Colonic mucosa (tissue), 4 donors: ENCODE measurements at regions not wholly inside any gene's neighbourhood (a gene's known extent, or its start where the extent isn't known, plus 50 kb on each side); places are given as distances from the start of the nearest gene placed in this dataset.

Experiments used
- DNase-seq: peaks from one replicate; pipeline ENCODE4 v3.0.0-alpha.2; 2020
- H3K27ac ChIP-seq: fragments of 200-600 bp; one replicate; pipeline ENCODE4 v1.8.0; 2021
- H3K27me3 ChIP-seq: fragments of 200-600 bp; one replicate; pipeline ENCODE4 v1.8.0; 2021
- H3K36me3 ChIP-seq: fragments of 200-600 bp; one replicate; pipeline ENCODE4 v1.8.0; 2021
- H3K4me1 ChIP-seq: fragments of 200-600 bp; one replicate; pipeline ENCODE4 v1.8.0; 2021; ENCODE audit warnings: mild to moderate bottlenecking
- H3K4me3 ChIP-seq: fragments of 200-600 bp; one replicate; pipeline ENCODE4 v1.8.0; 2021
- H3K9ac ChIP-seq, 2 donors: one replicate each; pipeline ENCODE4 v1.7.0; 2013; ENCODE audit warnings: control low read depth in 2 of 2, low read depth in 2 of 2, low read length in 2 of 2
- H3K9me3 ChIP-seq: fragments of 200-600 bp; one replicate; pipeline ENCODE4 v1.8.0; 2021
- intact Hi-C: fragments of 100-400 bp; cut with DNase I; formaldehyde crosslinking; loops from one replicate; pipeline ENCODE4 v1.14.1; 2022
- TF ChIP-seq, protein P1 (sequence below): fragments of 200-600 bp; IDR thresholded peaks from one replicate; pipeline ENCODE4 v1.8.0; 2022; ENCODE audit warnings: antibody characterized with exemption, mild to moderate bottlenecking
- donor health status: healthy.
- donor health status: DM: no; HTN: no; CAD: no.
- donor health status: DM: no; HTN: no; CAD: no.

DNA sequence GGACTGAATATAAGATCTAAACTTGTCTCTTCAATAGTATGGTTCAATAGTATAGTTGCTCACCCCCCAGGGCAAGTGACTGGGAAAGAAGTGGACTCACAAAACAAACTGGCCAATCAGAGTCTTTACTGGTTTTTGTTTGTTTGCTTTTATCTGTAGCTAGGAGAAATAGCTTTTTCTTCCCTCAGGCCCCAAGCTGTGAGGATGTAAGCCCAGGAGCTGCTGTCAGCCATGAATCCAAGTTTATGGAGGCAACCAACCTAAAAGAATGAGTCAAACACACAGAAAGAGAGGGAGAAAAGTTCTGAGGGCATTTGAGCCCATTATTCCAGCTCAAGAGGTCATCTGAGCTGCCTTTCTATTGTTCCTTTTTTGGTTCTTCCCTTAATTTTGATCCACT is 375.3 kb downstream of the BCAT1 start:
- intact Hi-C loops = no loop called here
- DNase-seq = no peak
- Histone ChIP-seq H3K27ac (no peak overlapping the region), H3K36me3 (no peaks in the 10 kb centered on the region), H3K9me3 (no peaks in the 10 kb centered on the region), H3K27me3 (no peaks in the 10 kb centered on the region), H3K9ac (no peak overlapping the region), H3K4me3 (no peak overlapping the region), H3K4me1 (no peaks in the 10 kb centered on the region)
- TF ChIP-seq, protein P1, sequence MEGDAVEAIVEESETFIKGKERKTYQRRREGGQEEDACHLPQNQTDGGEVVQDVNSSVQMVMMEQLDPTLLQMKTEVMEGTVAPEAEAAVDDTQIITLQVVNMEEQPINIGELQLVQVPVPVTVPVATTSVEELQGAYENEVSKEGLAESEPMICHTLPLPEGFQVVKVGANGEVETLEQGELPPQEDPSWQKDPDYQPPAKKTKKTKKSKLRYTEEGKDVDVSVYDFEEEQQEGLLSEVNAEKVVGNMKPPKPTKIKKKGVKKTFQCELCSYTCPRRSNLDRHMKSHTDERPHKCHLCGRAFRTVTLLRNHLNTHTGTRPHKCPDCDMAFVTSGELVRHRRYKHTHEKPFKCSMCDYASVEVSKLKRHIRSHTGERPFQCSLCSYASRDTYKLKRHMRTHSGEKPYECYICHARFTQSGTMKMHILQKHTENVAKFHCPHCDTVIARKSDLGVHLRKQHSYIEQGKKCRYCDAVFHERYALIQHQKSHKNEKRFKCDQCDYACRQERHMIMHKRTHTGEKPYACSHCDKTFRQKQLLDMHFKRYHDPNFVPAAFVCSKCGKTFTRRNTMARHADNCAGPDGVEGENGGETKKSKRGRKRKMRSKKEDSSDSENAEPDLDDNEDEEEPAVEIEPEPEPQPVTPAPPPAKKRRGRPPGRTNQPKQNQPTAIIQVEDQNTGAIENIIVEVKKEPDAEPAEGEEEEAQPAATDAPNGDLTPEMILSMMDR = no peak

DNA sequence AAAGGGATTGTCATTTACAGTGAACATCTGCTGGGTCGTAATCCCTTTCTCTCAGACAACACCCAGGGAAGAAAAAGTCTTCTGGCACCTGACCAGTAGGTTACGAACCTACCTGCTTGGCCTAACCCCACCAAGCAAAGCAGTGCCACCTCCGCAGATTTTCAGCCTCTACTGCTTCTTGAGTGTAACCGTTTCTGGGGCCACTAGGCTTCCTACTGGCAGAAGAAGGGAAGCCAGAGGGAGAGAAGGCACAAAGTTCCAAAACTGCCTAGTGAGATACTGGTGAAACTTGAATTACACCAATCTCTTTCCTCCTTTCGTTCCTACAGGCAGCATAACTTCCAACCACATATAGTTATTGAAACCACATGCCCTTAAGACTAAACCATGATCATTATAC is 383.6 kb downstream of the BCAT1 start:
- Histone ChIP-seq H3K4me1 (no peaks in the 10 kb centered on the region), H3K27me3 (peaks cover 24% of the 10 kb centered on the region), H3K4me3 (no peak overlapping the region), H3K9me3 (no peaks in the 10 kb centered on the region), H3K36me3 (no peaks in the 10 kb centered on the region), H3K9ac (no peak overlapping the region), H3K27ac (no peak overlapping the region)
- TF ChIP-seq, protein P1 = no peak
- no peak for DNase-seq
- intact Hi-C loops = no loop called here

DNA sequence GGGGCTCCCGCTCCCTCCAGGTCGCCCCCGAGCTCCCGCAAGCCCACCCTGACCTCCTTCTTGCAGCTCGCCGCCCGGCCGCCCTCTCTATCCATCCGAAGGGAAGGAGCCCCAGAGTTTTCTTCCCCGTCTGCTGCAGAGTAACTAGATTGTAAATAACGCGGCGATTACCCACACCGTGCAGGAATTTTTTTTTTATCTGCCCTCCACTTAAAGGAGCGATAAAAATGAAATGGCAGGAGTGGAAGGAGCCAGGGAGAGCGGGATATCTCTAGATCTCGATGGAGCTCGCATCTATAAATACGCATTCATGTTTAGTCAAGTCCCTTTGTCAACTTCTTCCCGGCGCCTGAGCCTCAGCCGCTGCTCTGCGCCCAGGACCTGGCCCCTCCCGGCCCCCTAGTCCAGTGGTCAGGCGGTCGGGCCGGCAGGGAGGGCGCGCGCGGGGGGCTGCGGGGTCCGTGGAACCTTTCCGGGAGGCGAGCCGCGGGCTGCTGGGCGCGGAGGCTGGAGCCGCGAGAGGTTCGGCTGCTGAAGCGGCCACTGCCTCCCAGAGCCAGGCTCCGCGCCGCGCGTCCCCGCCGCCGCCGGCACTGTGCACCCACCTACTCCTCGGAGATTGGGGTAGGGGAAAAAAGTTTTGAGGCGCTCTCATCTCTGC is 386.0 kb downstream of the BCAT1 start:
- H3K36me3 ChIP-seq = no peaks in the 10 kb centered on the region
- DNase-seq = no peak
- H3K9me3 ChIP-seq = no peaks in the 10 kb centered on the region
- intact Hi-C loops = no loop called here
- H3K9ac ChIP-seq = peak overlapping the region; percentile 10 to 67
- H3K4me1 ChIP-seq = no peaks in the 10 kb centered on the region
- TF ChIP-seq, protein P1 = no peak
- H3K4me3 ChIP-seq = peak overlapping the region; percentile 33
- peaks cover 24% of the 10 kb centered on the region for H3K27me3 ChIP-seq
- H3K27ac ChIP-seq = no peak overlapping the region

DNA sequence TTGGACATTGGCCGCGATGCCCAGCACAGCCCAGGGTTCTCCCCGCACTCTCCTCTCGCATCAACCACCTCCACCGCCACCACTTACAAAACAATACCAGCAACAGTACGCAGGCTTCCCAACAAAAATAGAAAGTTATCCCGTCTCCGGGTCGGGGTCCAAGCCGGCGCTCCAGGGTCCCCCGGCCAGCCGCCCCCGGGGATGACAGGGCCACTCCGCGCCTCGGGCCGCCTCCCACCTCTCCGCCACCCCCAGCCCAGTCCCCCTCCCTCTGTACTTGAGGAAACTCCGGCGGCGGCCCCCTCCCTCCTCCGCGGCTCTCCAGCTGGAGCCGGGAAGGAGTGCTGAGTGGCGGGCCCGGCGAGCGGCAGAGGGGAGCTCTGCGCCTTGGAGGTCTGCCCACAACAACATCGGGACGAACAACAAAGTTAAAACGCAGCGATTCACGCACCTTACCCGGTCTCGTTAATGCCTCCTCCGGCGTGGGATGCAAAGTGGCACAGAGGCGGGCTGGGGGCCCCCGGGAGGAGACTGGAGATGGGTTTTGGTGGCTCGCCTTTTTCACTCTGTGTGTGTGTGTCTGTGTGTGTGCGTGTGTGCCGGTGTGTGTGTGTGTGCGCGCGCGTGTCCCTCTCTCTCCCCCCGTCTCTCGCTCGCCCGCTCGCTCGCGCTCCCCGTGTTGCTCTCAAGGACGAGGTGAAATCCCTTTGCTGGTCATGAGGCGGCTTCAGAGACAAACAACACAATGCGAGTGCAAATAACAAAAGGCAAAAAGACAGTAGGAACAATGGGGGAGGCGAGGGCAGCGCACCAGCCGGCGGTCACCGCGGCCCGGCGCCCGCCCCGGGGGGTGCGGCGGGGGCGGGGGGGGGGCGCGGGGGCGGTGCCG is 386.8 kb downstream of the BCAT1 start:
- Histone ChIP-seq H3K27me3 (peaks cover 24% of the 10 kb centered on the region), H3K4me1 (no peaks in the 10 kb centered on the region), H3K36me3 (no peaks in the 10 kb centered on the region), H3K9me3 (no peaks in the 10 kb centered on the region), H3K4me3 (peak overlapping the region; percentile 31), H3K27ac (peak overlapping the region; percentile 61), H3K9ac (peak overlapping the region in 1 of 2 donors; percentile 73)
- TF ChIP-seq, protein P1 = no peak
- DNase-seq = peak; percentile 42
- intact Hi-C loops = no loop called here

DNA sequence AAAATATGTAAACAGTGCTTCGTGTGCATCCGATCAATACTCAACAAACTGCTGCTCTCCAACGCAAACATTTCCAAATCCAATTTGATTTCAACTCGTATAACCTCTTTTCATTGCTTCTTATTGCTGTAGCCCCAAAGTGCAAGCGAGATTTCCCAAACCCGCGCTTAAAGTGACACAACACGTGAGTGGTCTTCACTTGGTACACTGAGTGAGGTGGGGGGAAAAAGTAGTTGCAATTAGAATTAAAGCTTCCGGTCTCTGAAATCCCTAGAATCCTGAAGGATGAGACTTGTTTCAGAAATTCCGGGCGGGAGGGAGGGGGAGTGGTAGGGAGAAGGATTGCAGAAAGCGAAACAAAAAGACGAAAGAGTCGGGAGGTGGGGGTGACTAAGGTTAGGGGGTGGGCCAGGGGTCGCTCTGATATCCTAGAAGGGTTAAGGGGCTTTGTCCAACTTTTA is 387.5 kb downstream of the BCAT1 start:
- intact Hi-C loops = no loop called here
- Histone ChIP-seq H3K36me3 (no peaks in the 10 kb centered on the region), H3K27me3 (peaks cover 24% of the 10 kb centered on the region), H3K27ac (peak overlapping the region; percentile 61), H3K9me3 (no peaks in the 10 kb centered on the region), H3K4me3 (peak overlapping the region; percentile 31), H3K4me1 (no peaks in the 10 kb centered on the region), H3K9ac (peak overlapping the region; percentile 13 to 73)
- TF ChIP-seq, protein P1 = no peak
- no peak for DNase-seq
